ENCODE measurements at regions not wholly inside any gene's neighbourhood (a gene's known extent, or its start where the extent isn't known, plus 50 kb on each side); places are given as distances from the start of the nearest gene placed in this dataset.

GRCh38 chrX:85630901-85631300 is 251.4 kb upstream of the POF1B start:
- no peaks in the 10 kb centered on the region for H3K79me2 ChIP-seq (replicated peaks; ENCODE audit: insufficient read depth, low read length)

GRCh38 chrX:85627363-85627762 is 247.9 kb upstream of the POF1B start:
- Histone ChIP-seq H3K36me3 (ENCODE audit: insufficient read depth, low read length) (no peaks in the 10 kb centered on the region), H4K20me1 (ENCODE audit: insufficient read depth) (no peaks in the 10 kb centered on the region)
- TF ChIP-seq CTCF (IDR thresholded peaks at IDR 0.05; ENCODE audit: poor library complexity, severe bottlenecking) = peak; percentile 29
- TF ChIP-seq EP300 (conservative IDR thresholded peaks at IDR 0.05; ENCODE audit: poor library complexity, severe bottlenecking) = no peak
- TF ChIP-seq POLR2AphosphoS5 (IDR thresholded peaks at IDR 0.05) = no peak

More at GRCh38 chrX:85630901-85631300, 251.4 kb upstream of the POF1B start:
- no peaks in the 10 kb centered on the region for H3K9me3 ChIP-seq (ENCODE audit: low read length)
- no peak overlapping the region for H3K4me3 ChIP-seq (ENCODE audit: low read length)
- no peak overlapping the region for H2AFZ ChIP-seq (ENCODE audit: low read depth, low read length)
- no peak overlapping the region for H3K27ac ChIP-seq (ENCODE audit: low read length)
- H3K27me3 ChIP-seq (ENCODE audit: insufficient read depth, low read depth, low read length) = no peaks in the 10 kb centered on the region
- no peaks in the 10 kb centered on the region for H3K9me2 ChIP-seq (ENCODE audit: insufficient read depth, low read length)
- no peak overlapping the region for H3K4me2 ChIP-seq (ENCODE audit: low read length)
- TF ChIP-seq REST (IDR thresholded peaks at IDR 0.05; ENCODE audit: borderline replicate concordance) (no peak), TAF1 (IDR thresholded peaks at IDR 0.05; ENCODE audit: low read depth) (no peak), SMC3 (conservative IDR thresholded peaks at IDR 0.05; ENCODE audit: poor library complexity) (no peak), MXI1 (conservative IDR thresholded peaks at IDR 0.05; ENCODE audit: poor library complexity, severe bottlenecking) (no peak), POLR2AphosphoS5 (IDR thresholded peaks at IDR 0.05) (no peak), RAD21 (conservative IDR thresholded peaks at IDR 0.05) (no peak), EP300 (conservative IDR thresholded peaks at IDR 0.05; ENCODE audit: poor library complexity, severe bottlenecking) (no peak), CTCF (IDR thresholded peaks at IDR 0.05; ENCODE audit: poor library complexity, severe bottlenecking) (no peak)
- no peaks in the 10 kb centered on the region for H3K36me3 ChIP-seq (ENCODE audit: insufficient read depth, low read length)
- no peaks in the 10 kb centered on the region for H3F3A ChIP-seq (ENCODE audit: insufficient read depth, low read length, poor library complexity, severe bottlenecking)
- H4K20me1 ChIP-seq (ENCODE audit: insufficient read depth) = no peaks in the 10 kb centered on the region
- H3K9ac ChIP-seq (ENCODE audit: low read length) = no peak overlapping the region

More at GRCh38 chrX:85627363-85627762, 247.9 kb upstream of the POF1B start:
- no peaks in the 10 kb centered on the region for H3F3A ChIP-seq (ENCODE audit: insufficient read depth, low read length, poor library complexity, severe bottlenecking)
- no peaks in the 10 kb centered on the region for H3K27me3 ChIP-seq (ENCODE audit: insufficient read depth, low read depth, low read length)
- H3K9ac ChIP-seq (ENCODE audit: low read length) = no peak overlapping the region
- no peaks in the 10 kb centered on the region for H3K79me2 ChIP-seq (replicated peaks; ENCODE audit: insufficient read depth, low read length)
- H3K4me3 ChIP-seq (ENCODE audit: low read length) = no peak overlapping the region
- H2AFZ ChIP-seq (ENCODE audit: low read depth, low read length) = no peak overlapping the region
- H3K9me2 ChIP-seq (ENCODE audit: insufficient read depth, low read length) = no peaks in the 10 kb centered on the region
- H3K9me3 ChIP-seq (ENCODE audit: low read length) = no peaks in the 10 kb centered on the region
- H3K27ac ChIP-seq (ENCODE audit: low read length) = no peak overlapping the region
- no peak overlapping the region for H3K4me2 ChIP-seq (ENCODE audit: low read length)
